Mesenchymal stem cell (in vitro differentiated cells and primary cell): ENCODE measurements at regions not wholly inside any gene's neighbourhood (a gene's known extent, or its start where the extent isn't known, plus 50 kb on each side); places are given as distances from the start of the nearest gene placed in this dataset.
A peak's percentile ranks its signal among the peaks of the same experiment; 100 is the strongest.

Source experiments
- DNase-seq: peaks from one replicate; pipeline ENCODE4 v3.0.0-alpha.2; 2013
- H2AFZ ChIP-seq: one replicate; pipeline ENCODE4 v1.6.1; 2013; ENCODE audit warnings: low read depth, mild to moderate bottlenecking, control low read depth, inconsistent platforms, low read length, moderate library complexity
- H2AK5ac ChIP-seq: 2 replicates; pipeline ENCODE4 v1.6.1; 2013; ENCODE audit warnings: low read length, moderate library complexity, mild to moderate bottlenecking, inconsistent platforms; ENCODE audit not compliant: severe bottlenecking
- H2BK120ac ChIP-seq: one replicate; pipeline ENCODE4 v1.6.1; 2013; ENCODE audit warnings: low read depth, mild to moderate bottlenecking, inconsistent platforms, low read length, moderate library complexity
- H2BK12ac ChIP-seq, 2 experiments: one replicate each; pipeline ENCODE4 v1.6.1; 2013; ENCODE audit warnings: inconsistent platforms in 2 of 2, low read length in 2 of 2, mild to moderate bottlenecking in 2 of 2, moderate library complexity in 2 of 2, control low read depth in 1 of 2
- H2BK15ac ChIP-seq: one replicate; pipeline ENCODE4 v1.6.1; 2013; ENCODE audit warnings: mild to moderate bottlenecking, low read depth, inconsistent platforms; ENCODE audit not compliant: poor library complexity, severe bottlenecking
- H2BK5ac ChIP-seq: 2 replicates; pipeline ENCODE4 v1.6.1; 2013; ENCODE audit warnings: low read depth, mild to moderate bottlenecking, low read length, control low read depth, inconsistent platforms; ENCODE audit not compliant: poor library complexity, severe bottlenecking
- H3K14ac ChIP-seq, 2 experiments: one replicate each; pipeline ENCODE4 v1.6.1; 2013; ENCODE audit warnings: inconsistent platforms in 2 of 2, low read length in 2 of 2, control low read depth in 1 of 2, mild to moderate bottlenecking in 1 of 2, moderate library complexity in 1 of 2
- H3K18ac ChIP-seq, 2 experiments: one replicate each; pipeline ENCODE4 v1.6.1; 2013; ENCODE audit warnings: inconsistent platforms in 2 of 2, low read length in 2 of 2, control low read depth in 1 of 2, low read depth in 1 of 2, mild to moderate bottlenecking in 1 of 2
- H3K23ac ChIP-seq, 2 experiments: one replicate each; pipeline ENCODE4 v1.6.1; 2013; ENCODE audit warnings: inconsistent platforms in 2 of 2, low read length in 2 of 2, mild to moderate bottlenecking in 2 of 2, moderate library complexity in 2 of 2, control low read depth in 1 of 2
- H3K27ac ChIP-seq: 2 replicates; pipeline ENCODE4 v1.5.1; 2013; ENCODE audit warnings: mild to moderate bottlenecking, moderate library complexity, low read length, control low read depth, inconsistent platforms; ENCODE audit not compliant: poor library complexity, severe bottlenecking
- H3K27me3 ChIP-seq, 2 experiments: 2 replicates each; pipeline versions ENCODE4 v1.6.1 to v1.7.0; 2013; ENCODE audit warnings: low read length in 2 of 2, mild to moderate bottlenecking in 2 of 2, moderate library complexity in 2 of 2, control low read depth in 1 of 2, inconsistent platforms in 1 of 2; ENCODE audit not compliant: control insufficient read depth in 1 of 2, insufficient read depth in 1 of 2
- H3K36me3 ChIP-seq, 2 experiments: 2 replicates each; pipeline versions ENCODE4 v1.6.1 to v1.7.0; 2013; ENCODE audit warnings: low read length in 2 of 2, control low read depth in 1 of 2, inconsistent platforms in 1 of 2, low read depth in 1 of 2, mild to moderate bottlenecking in 1 of 2; ENCODE audit not compliant: insufficient read depth in 2 of 2, control insufficient read depth in 1 of 2
- H3K4ac ChIP-seq, 2 experiments: one replicate each; pipeline ENCODE4 v1.6.1; 2013; ENCODE audit warnings: inconsistent platforms in 2 of 2, low read length in 2 of 2, mild to moderate bottlenecking in 2 of 2, moderate library complexity in 2 of 2, control low read depth in 1 of 2, low read depth in 1 of 2
- H3K4me1 ChIP-seq: 2 replicates; pipeline ENCODE4 v1.6.1; 2013; ENCODE audit warnings: low read depth, low read length, control low read depth; ENCODE audit not compliant: control insufficient read depth, insufficient read depth
- H3K4me2 ChIP-seq: 2 replicates; pipeline ENCODE4 v1.6.1; 2013; ENCODE audit warnings: low read length, mild to moderate bottlenecking, inconsistent platforms; ENCODE audit not compliant: poor library complexity, severe bottlenecking
- H3K4me3 ChIP-seq, 2 experiments: 2 replicates each; pipeline versions ENCODE4 v1.5.1 to v1.7.0; 2013; ENCODE audit warnings: low read length in 2 of 2, mild to moderate bottlenecking in 2 of 2, control low read depth in 1 of 2, low read depth in 1 of 2; ENCODE audit not compliant: insufficient read depth in 1 of 2
- H3K79me1 ChIP-seq: replicated peaks from 2 replicates; pipeline ENCODE4 v1.6.1; 2013; ENCODE audit warnings: mild to moderate bottlenecking, control low read depth, low read length, inconsistent platforms; ENCODE audit not compliant: poor library complexity, severe bottlenecking
- H3K9ac ChIP-seq: 2 replicates; pipeline ENCODE4 v1.7.0; 2013; ENCODE audit warnings: mild to moderate bottlenecking, low read length, moderate library complexity
- H3K9me3 ChIP-seq: 2 replicates; pipeline ENCODE4 v1.7.0; 2013; ENCODE audit warnings: mild to moderate bottlenecking, low read length; ENCODE audit not compliant: control insufficient read depth
- H4K8ac ChIP-seq: one replicate; pipeline ENCODE4 v1.6.1; 2013; ENCODE audit warnings: inconsistent platforms, mild to moderate bottlenecking, low read length, moderate library complexity
- H4K91ac ChIP-seq: one replicate; pipeline ENCODE4 v1.6.1; 2013; ENCODE audit warnings: mild to moderate bottlenecking, low read length, inconsistent platforms
- WGBS: methylation state at CpG from one replicate; pipeline ENCODE4 v1.1.7; 2013; ENCODE audit warnings: mixed read lengths; 5-methylcytosine and 5-hydroxymethylcytosine counted together

DNA sequence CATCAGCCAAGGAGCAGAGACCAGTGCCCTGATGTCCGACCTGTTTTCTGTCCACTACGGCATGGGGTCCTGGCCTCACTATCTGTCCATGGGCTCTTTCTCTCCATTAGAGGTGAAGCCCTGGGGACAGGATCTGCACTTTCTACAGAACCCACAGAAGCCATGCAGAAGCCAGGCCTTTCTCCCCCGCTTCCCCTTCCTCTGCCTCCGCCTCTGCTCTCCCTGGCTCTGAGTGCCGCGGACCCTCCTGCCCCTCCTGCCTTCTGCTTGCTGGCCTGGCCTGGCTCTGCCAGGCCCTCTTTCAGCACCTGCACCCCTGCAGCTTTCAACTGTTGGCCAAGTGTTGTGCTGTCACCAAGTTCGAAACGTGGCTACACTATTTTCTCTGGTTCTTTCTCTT lies 439.8 kb upstream of the ZMIZ1 start:
- Histone ChIP-seq H3K9me3 (no peaks in the 10 kb centered on the region), H3K4me1 (peaks cover 21% of the 10 kb centered on the region), H3K4me3 (no peak overlapping the region), H3K36me3 (no peaks in the 10 kb centered on the region), H3K4me2 (no peak overlapping the region), H2BK12ac (no peak overlapping the region), H3K18ac (no peak overlapping the region), H3K27ac (no peak overlapping the region), H2AFZ (no peak overlapping the region), H2BK120ac (no peak overlapping the region), H2AK5ac (no peak overlapping the region), H3K4ac (no peak overlapping the region), H3K23ac (no peak overlapping the region), H4K8ac (no peak overlapping the region), H3K79me1 (no peaks in the 10 kb centered on the region), H3K9ac (no peak overlapping the region), H3K14ac (no peak overlapping the region), H3K27me3 (peaks cover 0 to 3% of the 10 kb centered on the region in 2 experiments), H2BK15ac (no peak overlapping the region), H2BK5ac (no peak overlapping the region), H4K91ac (no peak overlapping the region)
- DNase-seq: no peak
- WGBS: 96% methylated on average over 8 of the region's 8 CpGs

GRCh38 chr10:78629773-78630172 lies 439.0 kb upstream of the ZMIZ1 start:
- no peak overlapping the region for H2BK120ac ChIP-seq
- peaks cover 19% of the 10 kb centered on the region for H3K4me1 ChIP-seq
- H3K23ac ChIP-seq: no peak overlapping the region
- no peak for DNase-seq
- no peak overlapping the region for H4K8ac ChIP-seq
- H3K27ac ChIP-seq: no peak overlapping the region
- H3K36me3 ChIP-seq: no peaks in the 10 kb centered on the region
- no peak overlapping the region for H4K91ac ChIP-seq
- H2BK12ac ChIP-seq: no peak overlapping the region
- H3K4ac ChIP-seq: no peak overlapping the region
- H3K27me3 ChIP-seq: peaks cover 0 to 3% of the 10 kb centered on the region in 2 experiments
- H3K14ac ChIP-seq: no peak overlapping the region
- 98% methylated on average over 8 of the region's 11 CpGs for WGBS
- no peak overlapping the region for H2BK15ac ChIP-seq
- H3K4me3 ChIP-seq: no peak overlapping the region
- H3K79me1 ChIP-seq: no peaks in the 10 kb centered on the region
- peak overlapping the region; percentile 26 for H2AK5ac ChIP-seq
- H2AFZ ChIP-seq: no peak overlapping the region
- H3K9me3 ChIP-seq: no peaks in the 10 kb centered on the region
- no peak overlapping the region for H3K4me2 ChIP-seq
- no peak overlapping the region for H2BK5ac ChIP-seq
- no peak overlapping the region for H3K9ac ChIP-seq
- H3K18ac ChIP-seq: no peak overlapping the region

DNA sequence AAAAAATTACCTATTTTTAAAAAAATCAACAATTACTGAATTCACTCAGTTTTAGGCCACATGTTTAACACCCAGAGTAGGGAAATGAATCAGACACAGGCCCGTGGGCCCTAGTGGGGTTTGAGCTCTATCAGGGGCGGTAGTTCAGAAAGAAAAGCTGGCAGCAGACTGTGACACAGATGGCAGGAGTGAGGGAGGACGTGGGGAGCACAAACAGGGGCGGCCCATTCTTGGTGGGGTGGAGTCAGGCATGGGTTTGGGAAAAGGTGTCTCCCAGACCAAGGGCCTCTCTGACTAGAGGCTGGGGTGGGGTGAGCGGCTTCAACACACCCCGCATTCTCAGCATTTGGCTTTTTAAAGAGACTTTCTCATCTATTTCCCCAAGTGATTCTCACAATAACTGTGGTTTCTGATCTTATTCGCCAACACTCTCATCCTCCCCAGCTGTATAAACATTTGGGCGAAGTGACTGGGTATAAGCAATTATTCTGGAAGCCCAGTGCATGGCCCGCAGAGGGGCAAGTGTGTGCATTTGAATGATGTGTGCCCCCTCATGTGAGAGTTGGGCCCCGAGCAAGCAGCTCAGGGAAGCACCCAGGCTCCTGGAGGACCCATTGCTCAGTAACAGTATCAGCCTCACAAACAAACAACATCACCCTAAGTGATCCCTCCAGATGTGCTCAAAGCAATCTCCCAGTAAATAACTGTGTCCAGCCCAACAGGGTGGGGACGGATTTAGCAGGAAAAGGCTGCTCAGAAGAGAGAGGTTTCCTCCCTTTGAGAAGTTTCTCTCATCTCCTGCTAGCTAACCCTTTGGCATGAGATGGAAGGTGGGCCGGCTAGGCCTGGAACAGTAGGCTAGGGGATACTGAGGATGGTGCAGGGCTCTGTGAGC lies 437.6 kb upstream of the ZMIZ1 start:
- Histone ChIP-seq H2BK120ac (no peak overlapping the region), H3K27ac (peak overlapping the region; percentile 73), H3K4ac (no peak overlapping the region), H4K91ac (no peak overlapping the region), H2AK5ac (peak overlapping the region; percentile 37), H3K9ac (no peak overlapping the region), H3K14ac (no peak overlapping the region), H2BK5ac (no peak overlapping the region), H3K9me3 (no peaks in the 10 kb centered on the region), H2BK12ac (no peak overlapping the region), H2AFZ (no peak overlapping the region), H4K8ac (no peak overlapping the region), H3K27me3 (peaks cover 0 to 10% of the 10 kb centered on the region in 2 experiments), H3K36me3 (no peaks in the 10 kb centered on the region), H3K4me3 (no peak overlapping the region), H3K23ac (no peak overlapping the region), H3K4me2 (no peak overlapping the region), H3K18ac (no peak overlapping the region), H3K4me1 (peaks cover 21% of the 10 kb centered on the region), H3K79me1 (no peaks in the 10 kb centered on the region), H2BK15ac (no peak overlapping the region)
- DNase-seq: no peak
- WGBS: 73% methylated on average over 12 of the region's 12 CpGs

DNA sequence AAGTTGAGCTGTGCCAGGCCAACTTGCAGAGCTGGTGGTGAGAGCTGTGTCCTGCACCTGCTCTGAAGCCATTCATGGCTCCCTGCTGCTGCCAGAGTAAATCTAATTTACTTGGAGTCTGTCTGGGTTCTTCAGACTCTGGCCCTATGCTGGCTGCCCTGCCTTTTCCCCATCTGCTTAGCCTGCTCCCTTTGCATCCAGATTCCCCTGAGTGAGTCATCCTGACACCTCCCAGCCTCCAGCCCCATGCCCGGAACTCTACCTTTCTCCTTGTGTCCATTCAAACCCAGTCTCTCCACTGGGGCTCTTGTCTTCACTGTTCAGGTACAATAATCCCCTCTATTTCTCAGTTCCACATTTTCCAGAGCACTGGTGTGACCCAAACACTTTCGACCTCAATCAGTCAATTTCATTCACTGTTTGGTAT lies 434.4 kb upstream of the ZMIZ1 start:
- Histone ChIP-seq H4K8ac (no peak overlapping the region), H3K79me1 (no peaks in the 10 kb centered on the region), H2AFZ (no peak overlapping the region), H2BK12ac (no peak overlapping the region), H3K23ac (no peak overlapping the region), H3K36me3 (no peaks in the 10 kb centered on the region), H3K27ac (peak overlapping the region; percentile 68), H2AK5ac (no peak overlapping the region), H2BK120ac (no peak overlapping the region), H3K4me2 (no peak overlapping the region), H3K27me3 (peaks cover 0 to 7% of the 10 kb centered on the region in 2 experiments), H3K9me3 (no peaks in the 10 kb centered on the region), H3K9ac (no peak overlapping the region), H2BK5ac (no peak overlapping the region), H4K91ac (no peak overlapping the region), H2BK15ac (no peak overlapping the region), H3K18ac (no peak overlapping the region), H3K4me3 (no peak overlapping the region), H3K4me1 (peaks cover 21% of the 10 kb centered on the region), H3K4ac (no peak overlapping the region), H3K14ac (no peak overlapping the region)
- 28% methylated on average over 2 of the region's 2 CpGs for WGBS
- DNase-seq: peak; percentile 60
